CD4-positive, alpha-beta memory T cell (primary cell): ENCODE measurements at regions not wholly inside any gene's neighbourhood (a gene's known extent, or its start where the extent isn't known, plus 50 kb on each side); places are given as distances from the start of the nearest gene placed in this dataset.

Experiments used
- CTCF ChIA-PET: fragments of 350-600 bp; sonication (Branson Sonifier 250); formaldehyde crosslinking; loops from one replicate; lab custom pipeline; 2021; ENCODE audit warnings: inconsistent platforms; ENCODE audit not compliant: partially characterized antibody; lab: Charles Lee
- POLR2A ChIA-PET: fragments of 350-600 bp; sonication (Branson Sonifier 250); formaldehyde crosslinking; loops from one replicate; lab custom pipeline; 2021; ENCODE audit not compliant: partially characterized antibody; lab: Charles Lee
- DNase-seq, 5 donors: peaks; one replicate each; pipeline versions ENCODE4 v3.0.0 to v3.0.0-alpha.2; 2020 to 2022; ENCODE audit warnings: mixed read lengths in 1 of 5
- H3K27ac ChIP-seq: one replicate; pipeline ENCODE4 v1.7.0; 2013; ENCODE audit warnings: low read depth, low read length
- H3K27me3 ChIP-seq: 2 replicates; pipeline ENCODE4 v1.7.0; 2013; ENCODE audit warnings: mild to moderate bottlenecking, low read length, moderate library complexity; ENCODE audit not compliant: insufficient read depth
- H3K36me3 ChIP-seq: 2 replicates; pipeline ENCODE4 v1.7.0; 2013; ENCODE audit warnings: mild to moderate bottlenecking, low read length, moderate library complexity; ENCODE audit not compliant: insufficient read depth
- H3K4me1 ChIP-seq: 2 replicates; pipeline ENCODE4 v1.7.0; 2013; ENCODE audit warnings: mild to moderate bottlenecking, low read length, moderate library complexity; ENCODE audit not compliant: insufficient read depth
- H3K4me3 ChIP-seq, 2 donors: one replicate each; pipeline ENCODE4 v1.7.0; 2013; ENCODE audit warnings: low read length in 2 of 2, mild to moderate bottlenecking in 1 of 2
- H3K9me3 ChIP-seq, 2 donors: one replicate each; pipeline ENCODE4 v1.7.0; 2013; ENCODE audit warnings: low read length in 2 of 2, control low read depth in 1 of 2; ENCODE audit not compliant: control insufficient read depth in 1 of 2
- H3K27ac Mint-ChIP-seq, 7 donors: one replicate each; pipeline ENCODE4 v1.8.0; 2020 to 2021; ENCODE audit warnings: mixed read lengths in 7 of 7, mild to moderate bottlenecking in 6 of 7, inconsistent platforms in 3 of 7, moderate library complexity in 3 of 7
- H3K27me3 Mint-ChIP-seq, 2 donors: one replicate each; pipeline ENCODE4 v1.8.0; 2020 to 2021; ENCODE audit warnings: mixed read lengths in 2 of 2
- H3K36me3 Mint-ChIP-seq, 2 donors: one replicate each; pipeline ENCODE4 v1.8.0; 2020 to 2021; ENCODE audit warnings: mixed read lengths in 2 of 2, inconsistent platforms in 1 of 2, mild to moderate bottlenecking in 1 of 2
- H3K4me1 Mint-ChIP-seq, 4 donors: one replicate each; pipeline ENCODE4 v1.8.0; 2020 to 2021; ENCODE audit warnings: mixed read lengths in 4 of 4, mild to moderate bottlenecking in 1 of 4
- H3K4me3 Mint-ChIP-seq, 8 donors: one replicate each; pipeline ENCODE4 v1.8.0; 2020 to 2021; ENCODE audit warnings: mixed read lengths in 8 of 8, mild to moderate bottlenecking in 7 of 8, moderate library complexity in 6 of 8, inconsistent platforms in 3 of 8
- H3K9me3 Mint-ChIP-seq, 8 donors: one replicate each; pipeline ENCODE4 v1.8.0; 2020 to 2021; ENCODE audit warnings: mixed read lengths in 8 of 8, mild to moderate bottlenecking in 5 of 8, inconsistent platforms in 3 of 8, moderate library complexity in 1 of 8
- intact Hi-C: fragments of 100-400 bp; cut with micrococcal nuclease; formaldehyde crosslinking; loops from one replicate; pipeline ENCODE4 v1.15.1; 2023

- H3K27me3 ChIP-seq: no peaks in the 10 kb centered on the region
- Mint-ChIP-seq H3K9me3 (peaks cover 0 to 20% (median 5%) of the 10 kb centered on the region in 8 donors), H3K27me3 (peaks cover 8 to 13% of the 10 kb centered on the region in 2 donors), H3K36me3 (no peaks in the 10 kb centered on the region), H3K27ac (no peak overlapping the region), H3K4me3 (peak overlapping the region in 1 of 8 donors; percentile 63), H3K4me1 (no peaks in the 10 kb centered on the region)
- CTCF ChIA-PET: no interaction called here
- no peaks in the 10 kb centered on the region for H3K4me1 ChIP-seq
- H3K9me3 ChIP-seq: no peaks in the 10 kb centered on the region
- POLR2A ChIA-PET: no interaction called here
- H3K36me3 ChIP-seq: no peaks in the 10 kb centered on the region
- H3K4me3 ChIP-seq: no peak overlapping the region
- intact Hi-C loops: no loop called here
- no peak for DNase-seq
- H3K27ac ChIP-seq: no peak overlapping the region
Observed at GRCh38 chr3:127049393-127049792, 66.5 kb downstream of the PLXNA1 start.

GRCh38 chr3:127050733-127051132, 67.8 kb downstream of the PLXNA1 start:
- H3K27ac ChIP-seq: no peak overlapping the region
- H3K9me3 Mint-ChIP-seq: peaks cover 0 to 20% (median 5%) of the 10 kb centered on the region in 8 donors
- intact Hi-C loops: no loop called here
- DNase-seq: no peak
- H3K36me3 ChIP-seq: no peaks in the 10 kb centered on the region
- H3K36me3 Mint-ChIP-seq: no peaks in the 10 kb centered on the region
- peaks cover 10 to 13% of the 10 kb centered on the region in 2 donors for H3K27me3 Mint-ChIP-seq
- H3K4me1 ChIP-seq: no peaks in the 10 kb centered on the region
- no peak overlapping the region for H3K4me3 ChIP-seq
- H3K4me3 Mint-ChIP-seq: no peak overlapping the region
- POLR2A ChIA-PET: no interaction called here
- H3K9me3 ChIP-seq: no peaks in the 10 kb centered on the region
- no peaks in the 10 kb centered on the region for H3K4me1 Mint-ChIP-seq
- no peak overlapping the region for H3K27ac Mint-ChIP-seq
- H3K27me3 ChIP-seq: no peaks in the 10 kb centered on the region
- CTCF ChIA-PET: no interaction called here

GRCh38 chr3:127052121-127052561, 69.2 kb downstream of the PLXNA1 start:
- Mint-ChIP-seq H3K36me3 (no peaks in the 10 kb centered on the region), H3K9me3 (peaks cover 0 to 26% (median 9%) of the 10 kb centered on the region in 8 donors), H3K4me3 (no peak overlapping the region), H3K27me3 (peaks cover 7 to 13% of the 10 kb centered on the region in 2 donors), H3K4me1 (no peaks in the 10 kb centered on the region), H3K27ac (no peak overlapping the region)
- CTCF ChIA-PET: no interaction called here
- POLR2A ChIA-PET: no interaction called here
- intact Hi-C loops: no loop called here
- H3K27me3 ChIP-seq: no peaks in the 10 kb centered on the region
- H3K9me3 ChIP-seq: no peaks in the 10 kb centered on the region
- H3K36me3 ChIP-seq: no peaks in the 10 kb centered on the region
- DNase-seq: no peak
- no peak overlapping the region for H3K4me3 ChIP-seq
- no peaks in the 10 kb centered on the region for H3K4me1 ChIP-seq
- H3K27ac ChIP-seq: no peak overlapping the region

- Histone ChIP-seq H3K4me3 (no peak overlapping the region), H3K27ac (no peak overlapping the region), H3K36me3 (no peaks in the 10 kb centered on the region), H3K4me1 (no peaks in the 10 kb centered on the region), H3K9me3 (no peaks in the 10 kb centered on the region), H3K27me3 (no peaks in the 10 kb centered on the region)
- H3K36me3 Mint-ChIP-seq: peaks cover 0 to 3% of the 10 kb centered on the region in 2 donors
- no peak overlapping the region for H3K4me3 Mint-ChIP-seq
- peaks cover 3 to 33% (median 15%) of the 10 kb centered on the region in 8 donors for H3K9me3 Mint-ChIP-seq
- CTCF ChIA-PET: no interaction called here
- no peaks in the 10 kb centered on the region for H3K4me1 Mint-ChIP-seq
- H3K27ac Mint-ChIP-seq: no peak overlapping the region
- H3K27me3 Mint-ChIP-seq: peaks cover 7 to 12% of the 10 kb centered on the region in 2 donors
- POLR2A ChIA-PET: no interaction called here
- intact Hi-C loops: no loop called here
- DNase-seq: no peak
Observed at GRCh38 chr3:127053026-127053425, 70.1 kb downstream of the PLXNA1 start.

GRCh38 chr3:127053450-127053849, 70.5 kb downstream of the PLXNA1 start:
- ChIA-PET CTCF (no interaction called here), POLR2A (no interaction called here)
- Mint-ChIP-seq H3K27me3 (peaks cover 7 to 8% of the 10 kb centered on the region in 2 donors), H3K36me3 (peaks cover 0 to 3% of the 10 kb centered on the region in 2 donors), H3K9me3 (peaks cover 3 to 30% (median 15%) of the 10 kb centered on the region in 8 donors), H3K4me3 (no peak overlapping the region), H3K27ac (no peak overlapping the region), H3K4me1 (no peaks in the 10 kb centered on the region)
- H3K27me3 ChIP-seq: no peaks in the 10 kb centered on the region
- H3K4me1 ChIP-seq: no peaks in the 10 kb centered on the region
- H3K9me3 ChIP-seq: no peaks in the 10 kb centered on the region
- DNase-seq: no peak
- H3K4me3 ChIP-seq: no peak overlapping the region
- H3K27ac ChIP-seq: no peak overlapping the region
- intact Hi-C loops: no loop called here
- H3K36me3 ChIP-seq: no peaks in the 10 kb centered on the region

GRCh38 chr3:127053979-127054378, 71.1 kb downstream of the PLXNA1 start:
- Mint-ChIP-seq H3K27me3 (peaks cover 7% of the 10 kb centered on the region in 2 donors), H3K4me1 (no peaks in the 10 kb centered on the region), H3K4me3 (no peak overlapping the region), H3K9me3 (peaks cover 3 to 25% (median 14%) of the 10 kb centered on the region in 8 donors), H3K27ac (no peak overlapping the region), H3K36me3 (peaks cover 0 to 3% of the 10 kb centered on the region in 2 donors)
- POLR2A ChIA-PET: no interaction called here
- no peak for DNase-seq
- Histone ChIP-seq H3K27me3 (no peaks in the 10 kb centered on the region), H3K36me3 (no peaks in the 10 kb centered on the region), H3K4me3 (no peak overlapping the region), H3K4me1 (no peaks in the 10 kb centered on the region), H3K27ac (no peak overlapping the region), H3K9me3 (no peaks in the 10 kb centered on the region)
- intact Hi-C loops: no loop called here
- CTCF ChIA-PET: no interaction called here

- H3K27ac Mint-ChIP-seq: no peak overlapping the region
- no peaks in the 10 kb centered on the region for H3K4me1 Mint-ChIP-seq
- peaks cover 2 to 6% of the 10 kb centered on the region in 2 donors for H3K27me3 Mint-ChIP-seq
- Histone ChIP-seq H3K4me1 (no peaks in the 10 kb centered on the region), H3K27me3 (no peaks in the 10 kb centered on the region), H3K4me3 (no peak overlapping the region), H3K9me3 (no peaks in the 10 kb centered on the region), H3K36me3 (no peaks in the 10 kb centered on the region), H3K27ac (no peak overlapping the region)
- peaks cover 3 to 17% (median 11%) of the 10 kb centered on the region in 8 donors for H3K9me3 Mint-ChIP-seq
- peaks cover 0 to 3% of the 10 kb centered on the region in 2 donors for H3K36me3 Mint-ChIP-seq
- DNase-seq: no peak
- CTCF ChIA-PET: no interaction called here
- POLR2A ChIA-PET: no interaction called here
- intact Hi-C loops: no loop called here
- H3K4me3 Mint-ChIP-seq: no peak overlapping the region
Observed at GRCh38 chr3:127056281-127056680, 73.4 kb downstream of the PLXNA1 start.

- no peak overlapping the region for H3K4me3 ChIP-seq
- no peaks in the 10 kb centered on the region for H3K4me1 ChIP-seq
- POLR2A ChIA-PET: no interaction called here
- H3K27ac Mint-ChIP-seq: no peak overlapping the region
- peaks cover 3 to 17% (median 11%) of the 10 kb centered on the region in 8 donors for H3K9me3 Mint-ChIP-seq
- no peak overlapping the region for H3K27ac ChIP-seq
- H3K27me3 Mint-ChIP-seq: peaks cover 2 to 9% of the 10 kb centered on the region in 2 donors
- H3K4me3 Mint-ChIP-seq: no peak overlapping the region
- H3K4me1 Mint-ChIP-seq: no peaks in the 10 kb centered on the region
- no peak for DNase-seq
- H3K27me3 ChIP-seq: no peaks in the 10 kb centered on the region
- H3K36me3 ChIP-seq: no peaks in the 10 kb centered on the region
- intact Hi-C loops: no loop called here
- H3K9me3 ChIP-seq: no peaks in the 10 kb centered on the region
- peaks cover 0 to 3% of the 10 kb centered on the region in 2 donors for H3K36me3 Mint-ChIP-seq
- CTCF ChIA-PET: no interaction called here
Observed at GRCh38 chr3:127056976-127057375, 74.1 kb downstream of the PLXNA1 start.
